NCI-H1417 (cell line): ENCODE measurements at regions not wholly inside any gene's neighbourhood (a gene's known extent, or its start where the extent isn't known, plus 50 kb on each side); places are given as distances from the start of the nearest gene placed in this dataset.

Experiments
- DNase-seq, 3 experiments: peaks; one replicate each; lab custom pipeline; 2025; lab: John Stamatoyannopoulos, UW

- no peak for DNase-seq
Measured at GRCh38 chr18:45227001-45227742, 388.1 kb upstream of the SLC14A2 start.

GRCh38 chr18:45228796-45229388 lies 386.4 kb upstream of the SLC14A2 start:
- DNase-seq = no peak

- no peak for DNase-seq
Measured at GRCh38 chr18:45231617-45232016, 383.7 kb upstream of the SLC14A2 start.

GRCh38 chr18:45232061-45232460 lies 383.2 kb upstream of the SLC14A2 start:
- no peak for DNase-seq

GRCh38 chr18:45236676-45237075 lies 378.6 kb upstream of the SLC14A2 start:
- no peak for DNase-seq

GRCh38 chr18:45237343-45238098 lies 377.8 kb upstream of the SLC14A2 start:
- DNase-seq = peak in 1 of 3 experiments; percentile 83

- no peak for DNase-seq
Measured at GRCh38 chr18:45241271-45241670, 374.0 kb upstream of the SLC14A2 start.

GRCh38 chr18:45241982-45242565 lies 373.2 kb upstream of the SLC14A2 start:
- no peak for DNase-seq

- no peak for DNase-seq
Measured at GRCh38 chr18:45243340-45244110, 371.8 kb upstream of the SLC14A2 start.

GRCh38 chr18:45245091-45245511 lies 370.2 kb upstream of the SLC14A2 start:
- peak in 2 of 3 experiments; percentile 19 to 60 for DNase-seq

GRCh38 chr18:45248240-45248903 lies 366.9 kb upstream of the SLC14A2 start:
- no peak for DNase-seq

- DNase-seq = no peak
Measured at GRCh38 chr18:45249246-45249661, 366.0 kb upstream of the SLC14A2 start.

GRCh38 chr18:45250479-45250878 lies 364.8 kb upstream of the SLC14A2 start:
- DNase-seq = no peak

GRCh38 chr18:45251236-45251635 lies 364.0 kb upstream of the SLC14A2 start:
- no peak for DNase-seq

- DNase-seq = no peak
Measured at GRCh38 chr18:45252474-45252873, 362.8 kb upstream of the SLC14A2 start.

GRCh38 chr18:45253056-45253565 lies 362.2 kb upstream of the SLC14A2 start:
- no peak for DNase-seq

- no peak for DNase-seq
Measured at GRCh38 chr18:45253973-45254708, 361.1 kb upstream of the SLC14A2 start.

- DNase-seq = no peak
Measured at GRCh38 chr18:45254709-45255082, 360.6 kb upstream of the SLC14A2 start.

GRCh38 chr18:45255197-45255890 lies 359.9 kb upstream of the SLC14A2 start:
- peak in 1 of 3 experiments; percentile 20 for DNase-seq

- DNase-seq = no peak
Measured at GRCh38 chr18:45260125-45260524, 355.2 kb upstream of the SLC14A2 start.
